SHP77 (cell line): ENCODE measurements at regions not wholly inside any gene's neighbourhood (a gene's known extent, or its start where the extent isn't known, plus 50 kb on each side); places are given as distances from the start of the nearest gene placed in this dataset.

Experiments
- DNase-seq, 2 experiments: peaks; one replicate each; lab custom pipeline; 2025; lab: John Stamatoyannopoulos, UW

DNA sequence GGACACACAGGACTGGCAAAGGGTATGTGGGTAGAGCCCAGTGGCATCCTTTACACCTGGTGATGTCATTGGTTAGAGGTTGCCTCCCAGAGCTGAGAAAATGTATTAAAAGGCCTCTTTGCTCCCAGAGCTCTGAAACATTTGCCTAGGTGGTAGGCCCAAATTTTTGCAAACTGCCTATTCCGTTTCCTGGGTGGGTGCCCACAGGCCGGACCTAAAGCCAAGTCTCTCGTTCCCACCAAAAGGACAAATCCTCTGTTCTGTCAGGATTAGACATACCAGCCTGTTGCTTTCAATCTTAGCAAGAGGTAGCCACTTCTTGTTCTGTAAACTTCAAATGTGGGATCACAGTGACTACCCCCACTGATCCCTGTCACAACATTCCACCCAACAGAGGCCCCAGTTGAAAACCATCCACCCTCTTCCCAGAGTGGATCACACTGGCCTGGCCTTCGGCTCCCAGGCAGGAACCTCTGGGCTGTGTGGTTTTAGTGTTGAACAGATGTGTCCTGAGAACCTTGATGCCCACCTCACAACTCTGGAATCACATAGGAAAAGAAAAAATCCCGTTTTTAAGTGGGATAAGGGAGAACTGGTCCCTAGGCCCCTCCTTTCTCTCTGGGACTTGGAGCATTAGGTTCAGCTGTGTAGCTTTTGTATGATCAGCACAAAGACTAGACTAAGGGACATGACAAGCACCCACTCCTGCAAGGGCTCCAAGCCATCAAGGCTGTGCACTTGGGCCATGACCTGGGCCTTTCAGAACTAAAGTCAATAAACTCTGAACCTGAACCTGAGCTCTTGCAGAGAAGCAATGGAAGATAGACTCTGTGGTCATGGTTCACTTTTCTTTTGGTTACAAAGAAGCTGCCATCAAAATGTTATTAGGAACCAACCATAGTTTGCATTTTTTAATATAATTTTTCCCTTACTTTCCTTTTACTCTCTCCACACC, 211.3 kb downstream of the CYP26B1 start:
- no peak for DNase-seq

DNA sequence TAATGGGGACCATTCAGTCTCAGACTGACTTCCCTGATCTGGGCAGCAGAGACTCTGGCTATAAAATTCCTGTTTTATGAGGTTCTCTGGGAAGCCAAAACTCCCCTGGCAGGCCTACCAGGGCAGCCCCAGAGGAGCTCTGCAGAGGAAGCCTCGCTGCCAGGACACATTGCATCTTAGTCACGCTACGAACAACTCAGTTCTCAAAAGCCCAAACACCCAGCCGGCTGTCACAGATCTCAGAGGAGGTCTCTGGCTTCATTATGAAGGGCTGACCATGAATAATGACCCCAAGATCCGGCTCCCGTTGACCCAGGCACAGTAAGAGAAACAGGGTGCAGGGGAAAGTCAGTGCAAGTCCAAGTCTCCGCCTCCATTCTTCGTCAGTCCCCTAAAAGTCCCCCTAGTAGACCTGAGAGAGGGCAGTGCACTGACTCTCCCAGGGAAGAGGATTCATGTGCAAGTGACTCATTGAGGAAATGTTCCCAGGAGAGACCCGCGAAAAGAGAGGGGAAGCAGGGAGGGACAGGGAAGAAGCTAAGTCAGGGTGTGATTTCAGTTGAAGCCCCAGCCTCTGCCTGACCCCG, 212.3 kb downstream of the CYP26B1 start:
- no peak for DNase-seq

DNA sequence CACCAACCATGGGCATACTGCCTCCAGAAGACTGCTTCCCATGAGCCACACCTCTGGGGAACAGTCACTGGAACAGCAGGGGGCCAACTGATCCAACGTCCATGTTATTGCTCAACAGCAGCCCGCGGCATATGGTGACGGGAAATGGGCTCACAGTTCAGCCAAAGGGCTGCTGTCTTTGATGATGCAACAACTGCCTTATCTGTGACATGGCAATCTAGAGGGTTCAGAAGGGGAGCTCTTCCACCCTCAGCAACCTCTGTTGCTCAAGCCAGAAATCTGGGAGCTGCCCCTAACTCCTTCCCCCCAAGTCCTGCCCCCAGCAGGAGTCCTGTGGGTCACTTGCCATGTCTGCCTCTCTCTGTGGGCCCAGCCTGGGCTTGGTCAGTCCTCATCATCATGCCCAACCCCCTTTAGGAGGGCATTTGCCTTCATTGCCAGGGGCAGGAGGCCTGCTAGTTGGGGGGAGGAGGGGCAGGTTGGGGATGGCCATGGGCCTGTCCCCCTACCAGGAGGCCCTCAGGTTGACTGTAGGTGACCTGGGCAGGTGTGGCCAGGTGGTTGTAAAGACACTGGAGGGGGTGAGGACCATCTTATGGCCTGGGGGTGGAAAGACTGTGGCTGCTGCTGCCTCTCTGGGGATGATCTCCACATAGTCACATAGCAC, 212.9 kb downstream of the CYP26B1 start:
- DNase-seq = no peak

DNA sequence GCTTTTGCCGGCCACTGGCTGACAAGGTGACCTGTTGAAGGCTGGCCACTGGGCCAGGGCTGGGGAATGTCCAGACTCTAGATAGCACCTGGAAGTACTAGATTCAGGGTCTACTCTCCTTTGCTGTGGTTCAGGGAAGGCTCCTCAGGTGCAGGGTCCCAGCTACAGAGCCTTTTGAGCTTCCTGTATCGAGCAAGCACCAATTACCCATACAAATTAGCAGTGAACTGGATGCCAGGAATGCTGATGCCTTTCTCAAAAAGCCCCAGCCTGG, 213.4 kb downstream of the CYP26B1 start:
- DNase-seq = no peak

DNA sequence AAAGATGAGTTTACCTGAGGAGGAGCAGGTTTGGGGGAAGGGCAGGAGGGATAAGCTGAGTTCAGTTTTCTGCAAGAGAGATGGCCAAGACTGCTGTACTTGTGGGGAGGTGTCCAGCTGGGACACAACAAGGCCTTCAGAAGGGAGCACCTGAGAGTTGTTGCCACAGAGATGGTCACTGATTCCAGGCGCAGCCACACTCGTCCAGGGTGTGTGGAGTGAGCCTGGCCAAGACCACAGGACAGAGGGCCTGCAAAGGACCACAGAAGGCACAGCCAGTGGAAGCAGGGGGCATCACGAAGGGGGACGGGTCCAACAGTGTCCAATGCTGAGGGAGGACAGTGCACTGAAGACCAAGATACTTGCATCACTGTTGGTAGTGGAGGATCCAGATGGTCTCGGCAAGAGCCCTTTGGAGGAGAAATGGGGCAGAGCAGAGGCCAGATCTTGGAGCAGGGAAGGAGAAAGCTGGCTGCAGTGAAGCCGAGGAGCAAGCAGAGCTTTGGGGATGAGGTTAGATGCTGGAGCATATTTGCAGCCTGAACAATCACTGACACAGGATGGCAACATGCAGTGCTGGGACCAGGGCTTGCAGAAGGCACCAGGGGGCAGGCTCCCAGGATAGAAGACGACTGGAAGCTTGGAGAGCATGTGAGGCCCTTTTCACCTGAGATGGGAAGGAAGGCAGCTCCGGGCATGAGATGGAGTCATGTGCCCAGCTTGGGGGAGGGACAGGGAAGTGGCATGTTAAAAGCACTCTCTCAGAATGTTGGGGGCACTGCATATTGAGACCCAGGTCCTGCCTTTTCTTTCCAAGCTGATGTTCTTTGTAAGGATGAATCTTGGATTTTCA, 214.0 kb downstream of the CYP26B1 start:
- DNase-seq = peak in 1 of 2 experiments; percentile 5

- no peak for DNase-seq
These were observed 214.7 kb downstream of the CYP26B1 start for GRCh38 chr2:71932780-71933466.

DNA sequence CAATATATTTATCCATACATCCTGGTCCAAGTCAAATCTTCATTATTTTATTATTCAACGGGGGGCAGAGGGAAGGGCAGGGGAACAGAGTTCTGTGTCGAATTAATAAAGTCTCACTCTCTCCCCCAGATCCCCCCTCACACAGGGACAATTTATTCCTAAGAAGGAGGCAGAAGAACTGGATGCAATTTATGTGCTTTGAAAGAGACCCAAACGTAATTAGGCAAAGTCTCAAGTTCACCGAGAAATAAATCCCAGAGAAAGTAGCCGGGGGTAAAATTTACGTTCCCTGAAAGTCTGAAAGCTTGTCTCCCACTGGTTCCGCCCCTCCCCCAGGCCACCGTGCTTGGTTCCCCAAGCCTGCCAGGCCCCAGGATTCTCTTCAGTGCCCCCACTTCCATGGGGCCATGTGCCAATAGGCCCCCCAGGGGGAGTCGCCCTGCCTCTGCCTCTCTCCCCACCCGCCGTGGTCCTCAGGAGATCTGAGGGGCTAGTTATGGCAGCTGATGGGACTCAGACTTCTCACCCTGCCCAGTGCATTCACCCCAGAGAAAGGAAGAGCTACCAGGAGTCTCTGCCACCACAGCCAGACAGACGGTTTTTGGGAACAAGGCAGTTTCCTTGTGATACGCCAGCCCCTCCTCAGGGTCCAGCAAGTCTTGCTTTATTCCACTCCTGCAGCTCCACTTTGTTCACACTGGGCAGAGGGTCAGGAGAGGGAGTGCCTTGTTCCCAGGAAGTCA, 215.5 kb downstream of the CYP26B1 start:
- DNase-seq = no peak

DNA sequence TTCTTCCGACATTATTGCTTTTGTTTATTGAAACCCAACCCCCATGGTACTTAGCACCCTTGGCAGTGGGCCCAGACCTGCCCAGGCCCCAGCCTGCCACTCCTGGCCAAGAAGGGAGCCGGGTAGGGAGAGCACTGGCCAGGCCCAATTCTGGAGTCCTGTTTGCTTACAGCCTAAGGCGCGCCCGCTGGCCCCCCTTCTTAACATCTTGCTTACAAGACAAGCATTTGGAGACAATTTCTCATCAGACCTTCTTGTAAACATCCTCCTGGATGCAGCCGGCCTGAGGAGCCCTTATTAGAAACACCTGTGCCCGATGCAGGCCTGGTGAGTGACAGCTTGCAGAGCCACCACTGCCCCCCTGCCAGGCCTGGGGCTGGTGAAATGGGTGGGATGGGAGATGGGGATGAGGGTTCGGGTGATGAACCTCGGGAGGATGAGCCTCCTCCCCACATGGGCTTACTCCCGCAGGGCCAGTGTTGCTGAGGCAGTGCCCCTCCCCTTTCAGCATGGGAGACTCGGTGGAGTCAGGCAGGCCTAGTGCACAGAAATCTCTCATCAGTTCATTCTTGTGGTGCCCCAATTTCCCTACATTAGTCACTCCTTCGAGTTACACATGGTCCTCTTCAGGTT, 217.5 kb downstream of the CYP26B1 start:
- DNase-seq = peak; percentile 24 to 46

DNA sequence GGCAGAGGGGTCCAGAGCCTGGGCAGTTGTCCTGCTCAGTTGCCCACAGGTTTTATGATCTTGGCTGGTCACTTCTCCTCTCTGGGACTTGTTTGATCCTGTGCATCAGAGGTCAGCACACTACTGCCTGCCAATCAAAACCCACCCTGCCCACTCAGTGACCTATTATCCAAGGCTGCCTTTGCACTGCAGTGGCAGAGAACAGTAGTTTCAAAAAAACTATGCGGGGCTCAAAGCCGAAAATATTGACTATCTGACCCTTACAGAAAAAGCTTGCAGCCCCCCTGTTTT, 218.2 kb downstream of the CYP26B1 start:
- DNase-seq = no peak

GRCh38 chr2:71928734-71929481, 218.8 kb downstream of the CYP26B1 start:
- DNase-seq = no peak

DNA sequence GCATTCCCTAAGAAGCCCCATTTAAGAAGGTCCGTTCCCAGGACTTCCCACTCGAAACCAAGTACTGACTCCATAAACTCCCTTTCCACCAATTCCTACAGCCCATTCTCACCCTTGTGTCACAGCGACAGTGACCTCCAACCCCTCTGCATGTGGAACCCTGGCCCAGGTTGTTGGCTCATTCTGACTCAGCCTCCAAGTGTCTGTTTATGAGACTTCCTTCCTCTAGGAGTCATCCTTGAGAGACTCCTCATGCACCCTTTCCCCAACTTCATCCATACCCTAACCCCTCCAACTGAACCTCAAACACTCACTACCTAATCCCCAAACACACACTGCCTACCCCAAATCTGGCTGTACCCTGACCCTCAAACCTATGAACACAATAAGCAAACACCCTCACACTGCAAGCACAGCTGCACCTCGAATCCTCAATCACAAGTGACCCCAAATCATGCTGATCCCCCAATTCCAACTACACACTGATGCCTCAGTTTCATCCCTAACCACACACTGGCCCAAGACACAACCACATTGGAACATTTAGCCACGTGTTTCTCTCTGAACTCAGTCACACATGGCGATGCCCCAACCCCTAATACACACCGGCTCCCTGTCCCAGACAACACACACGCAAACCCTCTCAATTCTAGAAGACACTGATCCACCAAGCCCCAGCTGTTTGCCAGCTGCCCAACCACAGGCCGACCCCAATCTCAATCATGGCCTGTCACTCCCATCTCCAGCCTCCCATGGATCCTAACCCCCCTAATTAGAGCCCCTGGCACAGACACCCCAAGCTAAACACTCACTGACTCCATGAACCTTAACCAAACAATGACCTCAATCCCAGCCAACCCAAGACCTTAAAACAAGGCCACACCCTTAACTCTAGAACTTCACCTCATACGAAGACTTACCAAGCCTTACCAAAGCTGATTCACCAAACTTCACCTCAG, 219.6 kb downstream of the CYP26B1 start:
- no peak for DNase-seq

GRCh38 chr2:71926876-71927756, 220.5 kb downstream of the CYP26B1 start:
- no peak for DNase-seq

- no peak for DNase-seq
These were observed 221.6 kb downstream of the CYP26B1 start for GRCh38 chr2:71926089-71926447.

- DNase-seq = no peak
These were observed 222.2 kb downstream of the CYP26B1 start for GRCh38 chr2:71925268-71926088.

DNA sequence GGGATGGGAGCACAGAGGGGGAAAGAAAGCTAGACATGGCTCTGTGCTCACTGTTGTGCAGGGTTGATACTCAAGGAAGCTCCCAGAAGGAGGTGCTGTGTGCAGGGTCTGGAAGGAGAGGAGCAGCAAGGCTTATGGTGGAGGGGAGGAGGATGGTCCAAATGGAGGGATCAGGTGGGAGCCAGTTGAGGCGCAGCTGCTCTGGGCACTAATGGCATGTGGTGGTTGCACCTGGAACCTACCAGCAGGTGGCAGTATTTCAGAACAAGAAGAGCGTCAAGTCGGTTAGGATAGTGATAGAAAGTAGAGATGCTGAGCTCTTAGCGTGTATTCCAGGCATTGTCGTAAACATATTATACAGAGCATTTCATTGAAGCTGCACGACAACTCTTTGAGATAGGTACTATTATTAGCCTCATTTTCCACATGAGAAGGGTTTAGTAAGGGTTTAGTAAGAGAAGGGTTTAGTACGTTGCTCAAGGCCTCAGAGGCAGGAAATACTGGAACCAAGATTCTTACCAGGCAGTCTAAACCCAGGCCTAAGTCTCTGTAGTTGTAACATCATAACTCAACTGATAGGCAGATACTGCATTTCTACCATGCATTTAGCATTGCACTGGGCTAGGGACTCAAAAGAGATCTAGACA, 223.7 kb downstream of the CYP26B1 start:
- peak; percentile 71 to 72 for DNase-seq

- DNase-seq = no peak
These were observed 224.5 kb downstream of the CYP26B1 start for GRCh38 chr2:71923143-71923525.
